RWPE2 (cell line): ENCODE measurements at regions not wholly inside any gene's neighbourhood (a gene's known extent, or its start where the extent isn't known, plus 50 kb on each side); places are given as distances from the start of the nearest gene placed in this dataset.

ENCODE experiments used
- ATAC-seq: fragments of 200-7000 bp; cut with Tn5 transposase; 3 replicates; pipeline ENCODE4 v1.9.1; 2021; ENCODE audit warnings: low read depth
- DNase-seq: peaks from one replicate; pipeline ENCODE4 v3.0.0-alpha.2; 2020; ENCODE audit warnings: low spot score
- H3K27ac ChIP-seq: fragments of 450-650 bp; 2 replicates; pipeline ENCODE4 v1.5.1; 2017; ENCODE audit warnings: mild to moderate bottlenecking; ENCODE audit not compliant: poor library complexity, severe bottlenecking
- H3K27me3 ChIP-seq: fragments of 250-450 bp; sonication (Bioruptor Pico); 2 replicates; pipeline ENCODE4 v1.5.1; 2021; ENCODE audit warnings: mild to moderate bottlenecking, moderate library complexity; ENCODE audit not compliant: insufficient read depth, poor library complexity, severe bottlenecking
- H3K36me3 ChIP-seq: fragments of 250-450 bp; sonication (Bioruptor Pico); 2 replicates; pipeline ENCODE4 v1.5.1; 2020; ENCODE audit warnings: low read depth, mild to moderate bottlenecking, moderate library complexity
- H3K4me1 ChIP-seq: fragments of 250-450 bp; sonication (Bioruptor Pico); 2 replicates; pipeline ENCODE4 v1.5.1; 2021; ENCODE audit warnings: mild to moderate bottlenecking, moderate library complexity; ENCODE audit not compliant: insufficient read depth, poor library complexity, severe bottlenecking
- H3K4me3 ChIP-seq: fragments of 250-450 bp; sonication (Bioruptor Pico); 2 replicates; pipeline ENCODE4 v1.5.1; 2021; ENCODE audit warnings: mild to moderate bottlenecking, moderate library complexity; ENCODE audit not compliant: severe bottlenecking
- H3K9me3 ChIP-seq: fragments of 250-450 bp; sonication (Bioruptor Pico); 2 replicates; pipeline ENCODE4 v1.5.1; 2021; ENCODE audit warnings: mild to moderate bottlenecking, moderate library complexity; ENCODE audit not compliant: severe bottlenecking
- CTCF ChIP-seq: fragments of 450-650 bp; IDR thresholded peaks from one replicate; pipeline ENCODE4 v1.5.1; 2017; ENCODE audit warnings: mild to moderate bottlenecking, moderate library complexity; ENCODE audit not compliant: poor library complexity, severe bottlenecking

GRCh38 chr3:67920311-67920710, 265.9 kb upstream of the SUCLG2 start:
- no peak for DNase-seq
- no peaks in the 10 kb centered on the region for H3K36me3 ChIP-seq
- no peak for ATAC-seq
- no peaks in the 10 kb centered on the region for H3K4me1 ChIP-seq
- no peak for TF ChIP-seq CTCF
- H3K4me3 ChIP-seq, result no peak overlapping the region
- no peak overlapping the region for H3K27ac ChIP-seq
- H3K27me3 ChIP-seq, result no peaks in the 10 kb centered on the region
- H3K9me3 ChIP-seq, result no peaks in the 10 kb centered on the region

GRCh38 chr3:67916353-67916752, 261.9 kb upstream of the SUCLG2 start:
- Histone ChIP-seq H3K36me3 (no peaks in the 10 kb centered on the region), H3K27ac (no peak overlapping the region), H3K4me1 (no peaks in the 10 kb centered on the region), H3K27me3 (no peaks in the 10 kb centered on the region), H3K9me3 (no peaks in the 10 kb centered on the region), H3K4me3 (no peak overlapping the region)
- ATAC-seq (no peak), DNase-seq (no peak)
- no peak for TF ChIP-seq CTCF

- H3K4me3 ChIP-seq, result no peak overlapping the region
- ATAC-seq, result no peak
- no peaks in the 10 kb centered on the region for H3K27me3 ChIP-seq
Measured at GRCh38 chr3:67907735-67908134, 253.3 kb upstream of the SUCLG2 start.

GRCh38 chr3:67906261-67906660, 251.8 kb upstream of the SUCLG2 start:
- no peak overlapping the region for H3K27ac ChIP-seq
- H3K4me1 ChIP-seq, result no peaks in the 10 kb centered on the region
- ATAC-seq (no peak), DNase-seq (no peak)
- no peak for TF ChIP-seq CTCF
- no peak overlapping the region for H3K4me3 ChIP-seq
- no peaks in the 10 kb centered on the region for H3K36me3 ChIP-seq
- no peaks in the 10 kb centered on the region for H3K9me3 ChIP-seq
- no peaks in the 10 kb centered on the region for H3K27me3 ChIP-seq

More at GRCh38 chr3:67907735-67908134, 253.3 kb upstream of the SUCLG2 start:
- no peaks in the 10 kb centered on the region for H3K9me3 ChIP-seq
- H3K36me3 ChIP-seq, result no peaks in the 10 kb centered on the region
- no peak for DNase-seq
- TF ChIP-seq CTCF, result no peak
- H3K4me1 ChIP-seq, result no peaks in the 10 kb centered on the region
- H3K27ac ChIP-seq, result no peak overlapping the region

- Histone ChIP-seq H3K4me1 (no peaks in the 10 kb centered on the region), H3K27ac (no peak overlapping the region), H3K27me3 (no peaks in the 10 kb centered on the region), H3K4me3 (no peak overlapping the region), H3K9me3 (no peaks in the 10 kb centered on the region), H3K36me3 (no peaks in the 10 kb centered on the region)
- DNase-seq (no peak), ATAC-seq (no peak)
- peak; percentile 31 for TF ChIP-seq CTCF
Measured at GRCh38 chr3:67901681-67902080, 247.3 kb upstream of the SUCLG2 start.
